ENCODE measurements at regions not wholly inside any gene's neighbourhood (a gene's known extent, or its start where the extent isn't known, plus 50 kb on each side); places are given as distances from the start of the nearest gene placed in this dataset.

DNA sequence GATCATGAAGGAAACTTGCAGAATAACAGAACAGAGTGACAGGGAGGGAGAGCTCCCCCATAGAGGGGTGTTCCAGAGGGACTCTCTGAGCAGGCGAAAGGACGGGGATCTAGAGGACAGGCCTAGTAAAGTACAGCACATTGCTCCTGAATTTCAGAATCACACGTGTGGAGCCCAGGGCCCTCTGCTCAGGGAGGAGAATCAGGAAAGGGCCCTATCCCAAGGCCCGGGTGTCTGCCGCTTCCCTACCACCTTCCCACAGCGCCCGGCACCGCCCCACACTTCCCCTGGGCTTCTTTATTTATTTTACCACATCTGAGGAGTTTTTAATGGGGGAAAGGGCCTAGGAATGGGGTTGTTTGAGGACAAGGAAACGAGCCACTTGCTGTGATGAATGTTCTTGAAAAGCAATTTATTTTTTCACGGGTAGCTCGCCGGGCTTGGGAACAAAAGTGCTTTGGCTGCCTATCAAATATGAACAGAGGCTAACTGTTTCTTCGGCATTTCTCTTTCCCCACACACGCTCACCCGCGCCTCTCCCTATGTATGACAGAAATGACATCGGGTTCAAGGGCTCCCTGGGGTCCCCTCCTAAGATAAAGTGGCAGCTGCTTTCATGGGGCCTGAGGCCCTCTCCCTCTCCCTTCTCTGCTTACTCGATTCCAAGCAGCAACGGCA lies 79.3 kb upstream of the GLI2 start:
- FAIRE-seq (no peak), DNase-seq (ENCODE audit: extremely low spot score, insufficient read length, low read depth) (no peak)

DNA sequence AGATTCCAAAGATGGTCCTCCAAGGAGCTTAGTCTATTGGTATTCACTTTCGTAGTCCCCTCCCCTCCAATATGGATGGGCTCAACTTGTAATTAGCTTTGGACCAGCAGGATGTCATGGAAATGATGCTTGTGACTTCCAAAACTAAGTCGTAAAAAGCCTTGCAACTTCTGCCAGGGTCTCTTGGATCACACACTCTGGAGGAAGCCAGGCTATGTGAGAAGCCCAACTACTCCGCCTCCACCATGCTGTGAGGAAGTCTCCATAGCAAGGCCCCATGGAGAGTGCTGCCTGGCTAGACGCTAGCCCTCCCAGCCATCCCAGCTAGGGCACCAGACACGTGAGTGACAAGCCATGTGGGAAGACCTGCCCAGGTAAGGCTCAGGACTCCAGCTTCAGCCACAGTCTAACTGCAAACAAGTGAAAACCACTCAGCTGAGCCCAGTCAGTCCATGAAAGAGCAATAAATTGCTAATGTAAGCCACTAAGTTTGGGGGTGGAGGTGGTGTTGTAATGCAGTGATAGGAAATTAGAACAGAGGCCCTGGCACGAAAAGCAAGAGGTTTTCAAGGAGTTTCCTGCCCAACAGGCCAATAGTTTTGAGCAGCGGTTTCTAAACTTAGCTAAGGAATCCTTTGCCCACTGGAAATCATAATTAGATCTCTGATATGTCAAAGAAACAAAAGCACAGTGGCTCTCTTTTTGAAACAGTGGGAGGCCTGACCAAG lies 77.5 kb upstream of the GLI2 start:
- DNase-seq (ENCODE audit: extremely low spot score, insufficient read length, low read depth) (no peak), FAIRE-seq (no peak)

DNA sequence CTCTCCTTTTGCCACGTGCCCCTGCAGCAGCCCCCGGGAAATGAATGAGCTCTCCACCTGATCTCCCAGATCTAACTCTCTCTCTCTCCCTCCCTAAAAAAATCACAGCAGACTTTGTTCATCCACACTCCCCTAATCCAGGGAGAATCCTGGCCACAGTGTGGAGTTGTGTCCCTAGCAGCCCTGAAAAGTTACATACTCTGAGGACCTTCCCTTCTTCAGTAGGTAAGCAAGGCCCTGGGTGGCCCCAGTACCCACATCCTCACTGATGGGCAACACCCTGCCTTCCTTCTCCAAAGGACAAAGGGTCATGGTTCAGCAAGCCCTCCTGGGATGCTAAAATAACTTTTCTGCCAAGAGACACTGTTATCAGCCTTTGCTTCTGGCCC lies 76.9 kb upstream of the GLI2 start:
- DNase-seq (ENCODE audit: extremely low spot score, insufficient read length, low read depth), result no peak
- no peak for FAIRE-seq

DNA sequence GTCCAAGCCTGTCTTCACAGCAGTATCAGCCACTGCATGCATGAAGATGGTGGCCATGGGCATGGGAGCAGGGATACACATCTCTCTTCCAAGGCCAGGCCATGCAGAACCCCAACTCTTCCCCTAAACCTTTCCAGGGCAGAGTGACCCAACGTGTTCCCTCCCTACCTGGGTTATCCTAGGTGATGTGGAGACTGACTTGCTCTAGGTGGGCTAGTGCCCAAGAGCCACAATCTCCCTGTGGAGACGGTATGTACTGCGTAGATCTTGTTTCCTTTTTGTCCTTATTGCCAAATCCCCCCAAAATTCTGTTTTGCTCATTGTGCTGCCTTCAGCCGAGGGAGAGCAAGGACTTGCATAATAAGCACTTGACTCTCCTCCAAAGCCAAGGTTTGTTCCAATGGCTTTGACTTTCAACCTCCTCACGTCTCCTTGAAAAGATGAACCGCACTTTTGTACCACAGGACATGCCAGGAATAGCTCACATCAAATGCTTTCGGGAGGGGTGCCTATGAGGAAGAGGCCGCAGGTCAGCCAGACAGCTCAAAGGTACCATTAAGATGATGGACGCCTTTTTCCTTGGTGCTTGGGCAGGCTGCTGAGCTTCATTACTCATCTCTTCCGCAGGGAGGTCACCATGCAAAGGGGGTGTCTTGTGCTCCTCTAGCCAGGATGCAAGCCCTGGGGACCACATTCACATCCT lies 76.2 kb upstream of the GLI2 start:
- FAIRE-seq, result no peak
- no peak for DNase-seq (ENCODE audit: extremely low spot score, insufficient read length, low read depth)

DNA sequence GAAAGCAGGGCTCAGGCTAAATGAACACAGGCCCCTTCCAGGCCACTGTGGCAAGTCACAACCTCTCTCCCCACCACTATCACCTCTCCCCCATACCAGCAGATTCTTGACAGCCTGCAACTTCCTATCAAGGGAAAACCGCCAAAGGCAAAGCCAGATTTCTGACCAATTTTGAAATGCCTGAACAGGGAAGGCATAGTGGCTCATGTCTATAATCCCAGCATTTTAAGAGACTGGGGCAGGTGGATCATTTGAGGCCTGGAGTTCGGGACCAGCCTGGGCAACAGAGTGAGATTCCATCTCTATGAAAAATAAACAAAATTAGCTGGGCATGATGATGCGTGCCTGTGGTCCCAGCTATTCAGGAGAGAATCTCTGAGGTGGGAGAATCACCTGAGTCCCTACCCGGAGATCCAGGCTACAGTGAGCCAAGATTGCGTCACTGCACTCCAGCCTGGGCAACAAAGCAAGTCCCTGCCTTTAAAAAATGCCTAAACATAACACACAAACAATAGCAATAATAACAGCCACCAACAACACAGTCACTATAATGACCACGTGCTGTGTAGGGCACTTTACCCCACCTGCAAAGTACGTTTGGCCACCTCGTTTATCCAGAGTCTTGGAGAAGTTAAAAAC lies 75.5 kb upstream of the GLI2 start:
- FAIRE-seq (no peak), DNase-seq (ENCODE audit: extremely low spot score, insufficient read length, low read depth) (no peak)

DNA sequence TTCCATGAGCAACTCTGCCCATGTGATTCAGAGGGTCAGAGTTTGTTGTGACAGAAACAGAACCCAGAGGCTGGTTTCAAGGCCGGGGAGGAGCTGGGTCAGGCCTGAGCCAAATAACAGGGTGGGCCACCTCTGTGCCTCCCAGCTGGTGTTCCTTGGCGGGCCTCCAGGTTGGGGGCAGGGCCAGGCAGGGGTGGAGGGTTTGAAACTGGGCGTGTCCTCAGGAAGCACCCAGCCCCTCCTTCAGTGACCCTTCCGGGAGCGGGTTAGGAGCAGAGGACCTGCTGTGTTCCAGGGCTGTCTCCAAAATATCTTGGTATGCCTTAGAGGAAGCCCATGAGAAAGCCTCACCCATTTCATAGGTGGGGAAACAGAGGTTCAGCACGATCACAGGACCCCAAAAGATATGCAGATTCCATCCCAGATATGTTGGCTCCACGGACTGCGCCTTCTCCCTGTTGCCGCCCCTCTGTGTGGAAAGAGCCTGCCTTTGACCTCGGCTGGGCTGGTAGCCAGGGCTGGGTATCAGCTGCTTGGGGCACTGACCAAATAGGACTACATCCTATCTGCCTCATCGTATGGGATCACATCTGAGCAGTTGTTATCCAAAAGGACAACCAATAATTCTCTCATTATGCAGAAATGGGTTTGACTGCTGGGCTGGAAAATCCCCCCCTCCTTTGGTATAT lies 74.8 kb upstream of the GLI2 start:
- FAIRE-seq (no peak), DNase-seq (ENCODE audit: extremely low spot score, insufficient read length, low read depth) (no peak)

DNA sequence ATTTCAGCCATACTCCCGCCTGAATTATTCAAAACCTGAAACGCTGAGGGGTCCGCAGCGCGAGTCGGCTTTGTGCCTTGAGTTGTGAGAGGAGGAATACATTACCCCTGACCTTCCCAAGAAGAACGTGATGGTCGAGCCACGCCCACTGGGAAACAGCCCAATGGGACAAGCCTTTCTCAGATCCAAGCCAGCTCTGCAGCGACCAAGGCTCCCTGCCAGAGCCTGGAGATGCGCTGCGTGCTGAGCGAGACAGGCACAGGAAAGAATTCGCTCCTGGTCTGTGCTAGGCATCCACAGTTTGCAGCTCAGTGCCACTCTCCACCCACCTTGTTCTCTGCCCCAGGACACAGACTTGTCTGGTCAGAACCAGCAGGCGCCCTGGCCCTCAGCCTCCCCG lies 74.1 kb upstream of the GLI2 start:
- FAIRE-seq (no peak), DNase-seq (ENCODE audit: extremely low spot score, insufficient read length, low read depth) (no peak)

DNA sequence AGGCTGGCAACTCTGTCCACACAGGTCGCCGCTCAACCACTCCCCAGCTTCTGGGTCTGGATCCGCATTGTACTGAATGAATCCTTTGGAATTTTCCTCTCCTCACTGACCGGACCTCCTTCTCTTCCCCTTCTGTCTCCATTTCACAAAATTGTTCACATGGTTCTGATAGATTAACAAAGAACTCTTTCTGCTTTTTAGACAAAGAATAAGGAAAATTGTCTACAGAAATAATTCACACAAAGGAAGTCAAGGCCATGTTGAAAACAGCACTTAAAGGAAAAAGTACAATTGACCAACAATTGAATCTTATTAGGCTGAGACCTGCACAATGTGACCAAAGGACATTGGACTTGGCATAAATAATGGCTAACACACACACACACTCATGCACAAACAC lies 73.6 kb upstream of the GLI2 start:
- FAIRE-seq, result no peak
- DNase-seq (ENCODE audit: extremely low spot score, insufficient read length, low read depth), result no peak

DNA sequence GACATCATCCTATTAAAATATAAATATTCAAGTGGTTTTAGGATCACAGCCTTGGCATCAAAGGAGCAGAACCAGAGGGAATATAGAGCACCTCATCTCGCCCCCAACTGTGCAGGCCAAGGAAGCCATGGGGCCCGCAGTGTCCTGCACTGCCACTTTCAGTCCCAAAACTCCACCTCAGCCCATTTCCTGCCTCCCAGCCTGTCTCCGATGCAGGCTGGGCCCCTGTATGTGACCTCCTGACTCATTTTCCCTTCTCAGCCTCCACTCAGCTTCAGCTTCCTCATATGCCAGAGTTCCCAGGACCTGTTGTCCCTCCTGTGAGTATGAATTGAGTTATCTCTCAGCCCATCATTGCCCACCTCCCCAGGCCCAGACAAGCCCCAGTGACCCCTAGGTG lies 72.9 kb upstream of the GLI2 start:
- no peak for DNase-seq (ENCODE audit: extremely low spot score, insufficient read length, low read depth)
- FAIRE-seq, result no peak

DNA sequence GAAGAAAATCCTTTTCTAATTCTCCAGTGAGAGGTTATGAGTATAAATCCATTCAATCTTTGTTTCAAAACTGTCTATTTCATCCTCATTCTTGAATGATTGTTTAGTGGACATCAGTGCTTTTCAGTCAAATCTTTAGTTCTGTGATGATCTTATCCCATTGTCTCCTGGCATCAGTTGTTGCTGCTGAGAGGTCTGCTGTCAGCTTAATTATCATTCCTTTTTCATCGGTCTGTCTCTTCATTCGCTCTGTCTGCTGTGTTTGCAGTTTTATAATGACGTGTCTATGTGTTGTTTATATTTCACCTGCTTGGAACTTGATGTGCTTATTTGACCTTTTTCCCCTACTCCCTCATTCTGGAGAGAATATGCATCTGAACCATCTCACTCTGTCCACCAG lies 69.2 kb upstream of the GLI2 start:
- DNase-seq (ENCODE audit: extremely low spot score, insufficient read length, low read depth) (no peak), FAIRE-seq (no peak)

DNA sequence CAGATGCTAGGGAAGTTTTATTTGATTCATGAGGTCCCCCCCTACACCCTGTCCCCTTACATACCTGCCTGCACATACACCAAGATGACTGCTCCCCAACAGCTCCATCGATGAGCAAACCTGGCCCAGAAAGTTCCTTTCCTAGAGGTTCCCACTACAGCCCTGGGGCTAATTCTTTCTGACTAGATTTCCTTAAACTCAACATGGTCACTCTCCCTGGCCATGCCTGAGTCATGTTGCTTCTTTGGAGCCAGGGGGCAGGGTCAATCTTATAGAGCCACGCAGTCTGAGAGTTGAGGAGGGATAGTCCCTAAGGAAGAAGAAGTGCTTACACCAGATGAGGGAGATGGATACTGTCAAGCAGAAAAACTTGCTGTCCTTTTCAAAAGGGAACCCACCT lies 67.7 kb upstream of the GLI2 start:
- no peak for DNase-seq (ENCODE audit: extremely low spot score, insufficient read length, low read depth)
- FAIRE-seq, result no peak

DNA sequence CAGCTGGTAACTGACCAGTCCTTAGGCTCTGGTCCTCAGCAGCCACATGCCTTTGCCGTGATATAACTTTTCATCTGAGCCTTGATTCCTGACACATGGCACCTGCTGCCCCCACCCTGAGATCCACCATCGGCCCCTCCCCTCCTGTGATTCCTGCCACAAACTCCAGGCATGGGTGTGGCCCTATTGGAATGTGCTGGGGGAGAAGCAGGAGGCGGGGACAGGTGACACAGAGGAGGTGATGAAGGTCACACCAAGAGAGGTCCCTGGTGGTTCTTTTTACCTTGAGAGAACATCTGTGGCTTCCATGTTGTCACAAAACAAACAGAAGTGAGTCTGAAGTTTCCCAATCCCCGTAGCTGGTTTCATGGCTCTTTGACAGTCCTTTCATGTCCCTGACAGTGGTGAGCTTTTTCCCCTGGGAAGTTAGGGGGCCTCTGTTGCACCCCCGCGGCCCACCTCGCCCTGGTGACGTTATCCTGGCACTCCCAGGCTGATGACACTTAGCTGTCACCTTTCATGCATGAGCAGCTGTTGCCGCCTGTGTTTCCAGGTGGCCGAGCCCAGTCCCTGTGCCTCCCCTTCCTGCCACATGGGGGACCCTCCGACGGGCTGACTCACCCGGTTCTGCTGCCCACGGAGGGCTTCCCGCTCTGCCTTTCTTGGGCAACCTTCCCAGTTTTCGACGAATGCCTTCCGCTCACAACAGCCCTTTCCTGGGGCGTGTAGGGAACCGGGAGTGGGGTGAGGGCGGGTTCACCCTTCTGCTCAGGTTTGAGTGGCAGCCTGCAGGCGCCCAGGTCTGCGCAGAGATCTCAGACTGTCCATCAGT lies 66.3 kb upstream of the GLI2 start:
- DNase-seq (ENCODE audit: extremely low spot score, insufficient read length, low read depth), result no peak
- FAIRE-seq, result no peak

DNA sequence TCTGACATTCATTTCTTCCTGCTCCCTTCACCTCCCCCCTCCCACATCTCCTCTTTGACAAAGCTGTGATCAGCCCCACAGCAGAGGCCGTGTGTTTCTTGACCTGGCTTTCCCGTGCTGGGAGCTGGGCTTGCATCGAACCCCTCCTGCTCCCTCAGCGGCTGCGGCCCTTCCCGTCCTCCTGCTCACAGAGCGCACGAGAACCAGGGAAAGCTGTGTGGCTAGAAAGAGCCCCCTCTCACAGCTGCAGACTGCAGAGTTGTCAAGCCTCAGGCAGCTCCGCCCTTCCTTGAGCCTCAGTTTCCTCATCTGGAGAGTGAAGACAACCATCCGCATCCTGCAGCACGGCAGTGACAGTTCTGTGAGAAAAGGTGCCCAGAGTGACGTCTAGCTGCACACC lies 65.7 kb upstream of the GLI2 start:
- FAIRE-seq (no peak), DNase-seq (ENCODE audit: extremely low spot score, insufficient read length, low read depth) (no peak)

DNA sequence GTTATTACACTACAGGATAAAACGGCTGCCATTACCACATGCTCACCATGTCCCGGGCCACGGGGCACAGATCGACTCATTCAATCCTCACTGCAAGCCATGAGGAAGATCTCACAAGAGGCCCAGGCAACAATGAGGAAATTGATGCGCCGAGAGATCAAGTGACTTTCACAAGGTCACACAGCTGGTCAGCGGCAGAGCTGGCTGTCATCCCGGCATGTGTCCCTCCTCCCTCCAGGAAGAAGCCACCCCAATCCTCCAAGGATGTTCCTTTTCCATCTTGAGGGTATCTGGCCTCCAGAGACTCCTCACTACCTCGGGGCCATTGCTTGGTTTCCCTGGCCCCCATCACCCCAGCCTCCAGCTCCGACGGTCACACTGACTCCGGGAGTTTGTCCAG lies 65.3 kb upstream of the GLI2 start:
- FAIRE-seq, result no peak
- DNase-seq (ENCODE audit: extremely low spot score, insufficient read length, low read depth), result no peak

DNA sequence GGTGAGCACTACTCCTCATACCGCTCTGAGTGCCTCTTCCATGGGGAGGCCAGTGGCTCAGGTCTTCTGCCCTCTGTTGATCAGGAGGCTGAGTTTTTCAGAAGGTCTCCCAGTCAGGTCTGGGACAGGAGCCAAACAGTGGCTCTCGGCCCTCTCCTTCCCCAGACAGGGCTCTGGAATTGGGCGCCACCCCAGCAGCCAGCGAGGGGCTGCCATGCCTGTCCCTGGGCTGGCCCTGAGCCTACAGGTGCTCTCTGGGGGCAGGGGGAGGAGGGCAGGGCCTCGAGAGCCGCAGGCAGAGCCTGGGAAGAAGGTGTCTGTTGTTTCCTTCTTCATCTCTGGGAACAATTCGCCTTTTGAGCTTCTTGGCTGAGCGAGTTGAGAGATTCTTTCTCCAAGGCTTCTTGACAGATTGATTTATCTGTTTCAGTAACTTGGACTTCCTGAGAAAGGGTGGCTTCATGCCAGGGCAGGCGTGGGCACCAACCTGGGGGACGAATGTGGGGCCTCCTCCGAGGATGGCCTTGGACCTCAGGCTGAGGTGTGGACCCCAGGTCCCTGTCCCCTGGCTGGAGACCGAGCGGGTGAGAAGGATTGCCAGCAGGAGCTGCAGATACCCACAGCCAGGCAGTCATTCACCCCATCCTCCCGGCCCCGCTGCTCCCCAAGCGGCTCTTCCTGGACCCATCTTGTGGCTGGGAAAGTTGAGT lies 64.7 kb upstream of the GLI2 start:
- no peak for FAIRE-seq
- no peak for DNase-seq (ENCODE audit: extremely low spot score, insufficient read length, low read depth)

DNA sequence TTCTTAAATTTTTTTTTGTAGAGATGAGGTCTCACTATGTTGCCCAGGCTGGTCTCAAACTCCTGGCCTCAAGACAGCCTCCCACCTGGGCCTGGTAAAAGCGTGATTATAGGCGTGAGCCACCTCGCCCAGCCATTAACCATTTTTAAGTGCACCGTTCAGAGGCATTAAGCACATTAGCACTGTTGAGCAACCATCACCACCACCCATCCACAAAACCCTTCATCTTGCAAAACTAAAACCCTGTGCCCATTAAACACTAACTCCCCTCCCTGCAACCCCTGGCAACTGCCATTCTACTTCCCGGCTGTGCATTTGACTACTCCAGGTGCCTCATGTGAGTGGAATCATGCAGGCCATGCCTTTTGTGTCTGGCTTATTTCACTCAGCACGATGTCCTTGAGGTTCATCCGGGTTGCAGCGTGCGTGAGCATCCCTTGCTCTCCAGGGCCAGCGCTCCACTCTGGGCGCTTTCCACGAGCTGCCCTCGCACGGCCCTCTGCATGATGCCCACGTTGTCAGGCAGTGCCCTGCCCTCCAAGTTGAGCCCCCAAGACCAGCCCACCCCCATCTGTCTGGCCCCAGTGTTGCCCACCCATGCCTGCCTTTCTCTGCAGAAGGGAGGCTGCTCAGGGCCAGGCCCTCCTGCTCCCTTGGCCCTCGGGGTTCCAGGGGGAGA lies 63.0 kb upstream of the GLI2 start:
- DNase-seq (ENCODE audit: extremely low spot score, insufficient read length, low read depth) (no peak), FAIRE-seq (no peak)

DNA sequence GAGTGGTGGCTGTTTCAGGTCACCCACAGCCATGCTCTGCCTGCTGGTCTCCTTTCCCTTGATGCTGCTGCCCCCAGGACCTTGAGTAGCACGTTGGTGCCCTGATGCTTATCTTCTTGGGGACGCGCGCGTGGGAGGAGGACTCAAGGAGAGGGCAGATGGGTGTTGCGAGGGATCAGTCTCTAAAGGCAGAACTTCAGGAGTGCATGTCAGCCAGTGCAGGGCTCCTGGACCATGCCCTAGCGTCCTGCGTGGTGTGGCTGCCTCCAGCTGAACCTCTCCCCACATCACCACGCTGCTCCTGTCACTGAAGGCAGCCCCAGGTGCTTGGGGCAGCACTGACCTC lies 62.5 kb upstream of the GLI2 start:
- DNase-seq (ENCODE audit: extremely low spot score, insufficient read length, low read depth), result no peak
- FAIRE-seq, result no peak

DNA sequence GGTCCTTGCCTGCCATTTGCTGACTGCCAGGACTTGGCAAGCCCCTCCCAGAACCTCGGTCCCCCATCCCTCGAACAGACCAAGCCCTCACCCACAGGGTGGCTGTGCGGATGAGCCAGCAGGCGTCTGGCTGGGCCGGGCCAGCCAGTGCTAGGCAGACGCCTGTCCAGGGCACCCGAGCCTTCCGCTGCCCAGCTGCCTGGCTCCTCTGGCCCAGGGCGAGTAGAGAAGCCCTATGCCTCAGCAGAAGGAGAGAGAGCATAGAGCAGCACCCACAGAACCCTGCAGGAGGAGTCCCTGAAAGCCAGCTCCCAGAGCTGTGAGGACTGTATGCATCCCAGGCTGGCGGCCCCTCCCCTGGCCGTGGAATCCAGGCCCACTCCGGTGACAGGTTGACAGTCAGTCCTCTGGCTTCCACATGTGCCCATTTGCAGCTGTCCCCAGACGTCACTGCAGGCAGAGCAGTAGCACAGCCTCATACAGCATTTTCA lies 62.1 kb upstream of the GLI2 start:
- FAIRE-seq, result no peak
- no peak for DNase-seq (ENCODE audit: extremely low spot score, insufficient read length, low read depth)

Data from GM18507 (cell line).